ENCODE measurements at regions not wholly inside any gene's neighbourhood (a gene's known extent, or its start where the extent isn't known, plus 50 kb on each side); places are given as distances from the start of the nearest gene placed in this dataset.

DNA sequence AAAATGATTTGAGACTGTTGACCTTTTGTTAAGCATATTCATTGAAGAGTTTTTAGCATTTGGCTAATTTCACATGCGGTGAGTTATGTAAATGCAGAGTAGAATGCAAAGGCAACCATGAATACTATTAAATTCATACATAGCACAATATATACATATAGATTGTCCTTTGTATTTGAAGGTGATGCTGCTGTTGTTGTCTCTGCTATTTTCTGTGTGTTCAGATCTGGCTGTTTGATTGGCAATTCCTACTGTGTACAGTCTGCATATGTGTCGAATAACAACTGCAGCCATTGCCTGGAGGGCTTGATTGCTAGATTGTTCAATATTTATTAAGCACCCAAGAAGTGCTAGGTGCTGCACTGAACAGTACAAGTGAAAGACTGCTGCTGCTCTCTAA, 187.4 kb downstream of the FOXG1 start:
- Histone ChIP-seq H4K20me1 (replicated peaks; ENCODE audit: control insufficient read depth, insufficient read depth, low read length) (no peaks in the 10 kb centered on the region), H3K4me3 (no peak overlapping the region), H3K27ac (ENCODE audit: extremely low read depth, low read depth, low read length) (no peak overlapping the region), H3K79me2 (ENCODE audit: control insufficient read depth, insufficient read depth, low read length) (no peaks in the 10 kb centered on the region), H3K27me3 (ENCODE audit: control insufficient read depth in 2 of 2, insufficient read depth in 2 of 2, low read length in 2 of 2) (no peaks in the 10 kb centered on the region), H2AFZ (ENCODE audit: low read depth, low read length) (no peak overlapping the region), H3K4me1 (replicated peaks in 1 of 2; ENCODE audit: control insufficient read depth in 2 of 2, insufficient read depth in 2 of 2, low read length in 2 of 2) (no peaks in the 10 kb centered on the region), H3K36me3 (ENCODE audit: control insufficient read depth, insufficient read depth, low read length) (no peaks in the 10 kb centered on the region), H3K4me2 (ENCODE audit: insufficient read depth, low read length) (no peak overlapping the region), H3K9me1 (ENCODE audit: control insufficient read depth, insufficient read depth, low read length) (no peaks in the 10 kb centered on the region), H3K9ac (ENCODE audit: insufficient read depth in 1 of 2, low read depth in 2 of 2, low read length in 2 of 2) (no peak overlapping the region), H3K9me3 (replicated peaks; ENCODE audit: control insufficient read depth, insufficient read depth, low read depth, low read length) (no peaks in the 10 kb centered on the region)
- TF ChIP-seq DACH1 (IDR thresholded peaks at IDR 0.05; ENCODE audit: partially characterized antibody) (no peak), CBFB (CRISPR knock-in tag; IDR thresholded peaks at IDR 0.05) (no peak), SRSF3 (IDR thresholded peaks at IDR 0.05; ENCODE audit: insufficient read depth, low read length) (no peak), HINFP (tag; conservative IDR thresholded peaks at IDR 0.05; ENCODE audit: low read depth) (no peak), TCFL5 (CRISPR knock-in tag; conservative IDR thresholded peaks at IDR 0.05) (no peak)
- TF ChIP-seq, protein P1, sequence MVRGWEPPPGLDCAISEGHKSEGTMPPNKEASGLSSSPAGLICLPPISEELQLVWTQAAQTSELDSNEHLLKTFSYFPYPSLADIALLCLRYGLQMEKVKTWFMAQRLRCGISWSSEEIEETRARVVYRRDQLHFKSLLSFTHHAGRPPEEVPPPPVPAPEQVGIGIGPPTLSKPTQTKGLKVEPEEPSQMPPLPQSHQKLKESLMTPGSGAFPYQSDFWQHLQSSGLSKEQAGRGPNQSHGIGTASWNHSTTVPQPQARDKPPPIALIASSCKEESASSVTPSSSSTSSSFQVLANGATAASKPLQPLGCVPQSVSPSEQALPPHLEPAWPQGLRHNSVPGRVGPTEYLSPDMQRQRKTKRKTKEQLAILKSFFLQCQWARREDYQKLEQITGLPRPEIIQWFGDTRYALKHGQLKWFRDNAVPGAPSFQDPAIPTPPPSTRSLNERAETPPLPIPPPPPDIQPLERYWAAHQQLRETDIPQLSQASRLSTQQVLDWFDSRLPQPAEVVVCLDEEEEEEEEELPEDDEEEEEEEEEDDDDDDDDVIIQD (CRISPR knock-in tag; IDR thresholded peaks at IDR 0.05) = no peak
- FAIRE-seq (no peak), ATAC-seq (no peak), DNase-seq (ENCODE audit: extremely low read depth in 1 of 4, low spot score in 3 of 4) (no peak)
- ChIA-PET POLR2A (no interaction called here), CTCF (ENCODE audit: low intra/inter-chr PET ratio) (interaction anchor here (0.6 kb wide), 1 partner anchor 247 kb away, joined by 3 read pairs; no protein-coding TSS in a partner anchor)
- WGBS (ENCODE audit: insufficient coverage, low coverage, missing lambda C conversion rate) = 81% methylated on average over 2 of the region's 2 CpGs
- intact Hi-C loops (cut with micrococcal nuclease) = no loop called here
- in situ Hi-C loops (cut with MboI) = no loop called here
- no TSS peak for BruUV-seq (replicated peaks)
